ENCODE measurements at regions not wholly inside any gene's neighbourhood (a gene's known extent, or its start where the extent isn't known, plus 50 kb on each side); places are given as distances from the start of the nearest gene placed in this dataset.

- TF ChIP-seq POLR2A (IDR thresholded peaks at IDR 0.05) = no peak
- TF ChIP-seq CTCF (IDR thresholded peaks at IDR 0.05) = no peak
Observed at GRCh38 chr7:46955531-46955930, 626.4 kb downstream of the TNS3 start.
